DMS114 treated with DMSO at 0.1 percent for 48 hours (cell line): ENCODE measurements at regions not wholly inside any gene's neighbourhood (a gene's known extent, or its start where the extent isn't known, plus 50 kb on each side); places are given as distances from the start of the nearest gene placed in this dataset.
"Not testable (repeated sequence)": the region's sequence is repeated elsewhere in the genome, so short reads cannot be mapped to it uniquely, and the experiment has no call there.

Experiments
- DNase-seq: peaks from one replicate; lab custom pipeline; 2025; ENCODE audit not compliant: unreplicated experiment; lab: John Stamatoyannopoulos, UW

DNA sequence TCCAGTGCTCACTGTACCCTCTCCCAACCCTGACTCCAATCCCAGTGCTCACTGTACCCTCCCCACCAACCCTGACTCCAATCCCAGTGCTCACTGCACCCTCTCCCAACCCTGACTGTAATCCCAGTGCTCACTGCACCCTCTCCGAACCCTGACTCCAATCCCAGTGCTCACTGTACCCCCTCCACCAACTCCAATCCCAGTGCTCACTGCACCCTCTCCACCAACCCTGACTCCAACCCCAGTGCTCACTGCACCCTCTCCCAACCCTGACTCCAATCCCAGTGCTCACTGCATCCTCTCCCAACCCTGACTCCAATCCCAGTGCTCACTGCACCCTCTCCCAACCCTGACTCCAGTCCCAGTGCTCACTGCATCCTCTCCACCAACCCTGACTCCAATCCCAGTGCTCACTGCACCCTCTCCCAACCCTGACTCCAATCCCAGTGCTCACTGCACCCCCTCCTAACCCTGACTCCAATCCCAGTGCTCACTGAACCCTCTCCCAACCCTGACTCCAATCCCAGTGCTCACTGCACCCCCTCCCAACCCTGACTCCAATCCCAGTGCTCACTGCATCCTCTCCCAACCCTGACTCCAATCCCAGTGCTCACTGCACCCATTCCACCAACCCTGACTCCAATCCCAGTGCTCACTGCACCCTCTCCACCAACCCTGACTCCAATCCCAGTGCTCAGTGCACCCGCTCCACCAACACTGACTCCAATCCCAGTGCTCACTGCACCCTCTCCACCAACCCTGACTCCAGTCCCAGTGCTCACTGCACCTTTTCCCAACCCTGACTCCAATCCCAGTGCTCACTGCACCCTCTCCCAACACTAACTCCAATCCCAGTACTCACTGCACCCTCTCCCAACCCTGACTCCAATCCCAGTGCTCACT is 136.3 kb upstream of the ZNF618 start:
- DNase-seq, result not testable (repeated sequence)

GRCh38 chr9:113740508-113741500 is 135.3 kb upstream of the ZNF618 start:
- not testable (repeated sequence) for DNase-seq

GRCh38 chr9:113741886-113742854 is 133.9 kb upstream of the ZNF618 start:
- no peak for DNase-seq

DNA sequence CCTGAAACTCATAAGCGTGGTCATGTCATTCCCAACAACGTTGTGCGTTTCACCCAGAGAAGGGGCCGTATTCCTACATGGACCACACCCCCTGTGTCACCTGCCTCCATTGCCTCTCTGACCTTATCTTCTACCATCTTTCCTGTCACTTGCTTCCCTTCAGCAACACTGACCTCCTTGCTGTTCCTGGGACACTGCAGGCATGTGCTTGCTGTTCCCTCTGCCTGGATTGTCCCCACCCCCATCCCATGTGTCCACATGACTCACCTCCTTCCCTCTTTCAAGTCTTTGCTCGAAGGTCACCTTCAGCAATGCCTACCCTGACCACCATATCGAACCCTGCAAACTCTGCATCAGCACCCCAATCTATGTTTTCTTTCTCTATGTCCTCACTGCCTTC is 133.2 kb upstream of the ZNF618 start:
- DNase-seq, result no peak

DNA sequence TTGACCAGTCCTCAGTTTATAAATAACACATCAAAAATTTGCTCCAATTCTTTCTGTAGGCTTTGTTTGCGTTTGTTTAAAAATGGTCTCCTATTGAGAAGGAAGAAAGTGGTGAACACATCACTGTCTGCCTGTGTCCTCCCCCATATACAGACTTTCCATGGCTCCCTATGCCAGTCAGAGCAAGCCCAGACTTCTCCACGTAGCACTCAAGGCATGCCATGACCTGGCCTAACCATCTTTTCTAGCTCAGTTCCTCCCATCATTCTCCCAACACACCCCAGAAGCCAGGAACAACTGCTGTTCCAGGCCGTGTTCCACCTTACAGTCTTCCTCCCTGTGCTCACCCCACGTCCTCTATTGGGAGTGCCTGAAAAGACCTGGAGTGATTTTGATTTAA is 129.6 kb upstream of the ZNF618 start:
- no peak for DNase-seq

- no peak for DNase-seq
Measured at GRCh38 chr9:113748135-113748534, 128.0 kb upstream of the ZNF618 start.

GRCh38 chr9:113753398-113754119 is 122.5 kb upstream of the ZNF618 start:
- DNase-seq, result no peak

DNA sequence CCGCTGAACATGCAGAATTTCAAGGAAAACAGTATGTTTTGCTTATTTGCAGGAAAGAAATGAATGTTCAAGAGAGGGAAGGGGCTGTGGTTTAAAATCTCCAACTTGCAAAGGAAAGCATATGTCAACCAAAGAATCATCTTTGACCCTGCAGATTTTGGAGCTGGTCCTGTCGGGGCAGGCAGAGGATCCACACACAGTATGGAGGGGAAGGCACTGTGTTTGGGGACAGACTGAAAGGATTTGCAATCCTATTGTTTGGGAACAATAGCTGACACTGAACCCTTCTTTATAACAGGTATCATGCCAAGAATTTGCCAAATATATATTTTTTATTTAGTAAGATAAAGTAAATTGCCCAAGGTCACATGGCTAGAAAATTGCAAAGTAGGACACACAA is 121.4 kb upstream of the ZNF618 start:
- DNase-seq, result no peak

GRCh38 chr9:113755433-113755832 is 120.7 kb upstream of the ZNF618 start:
- no peak for DNase-seq

GRCh38 chr9:113756476-113757192 is 119.5 kb upstream of the ZNF618 start:
- DNase-seq, result no peak

DNA sequence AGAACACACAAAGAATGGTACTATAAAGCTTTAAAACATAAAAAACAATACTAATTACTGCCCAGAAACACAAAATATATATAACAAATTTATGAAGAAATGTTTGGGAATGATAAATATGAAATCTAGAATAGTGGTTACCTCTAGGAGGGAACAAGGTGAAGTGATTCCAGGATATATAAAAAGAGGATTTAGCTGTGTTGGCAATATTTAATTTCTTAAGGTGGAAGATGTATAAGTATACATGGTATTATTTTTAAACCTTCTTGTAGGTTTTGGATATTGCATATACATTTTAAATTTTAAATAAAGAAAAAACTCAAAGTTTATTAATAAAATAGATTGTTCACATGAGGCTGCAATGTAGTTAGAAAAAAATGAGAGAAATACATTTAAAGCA is 112.7 kb upstream of the ZNF618 start:
- no peak for DNase-seq

DNA sequence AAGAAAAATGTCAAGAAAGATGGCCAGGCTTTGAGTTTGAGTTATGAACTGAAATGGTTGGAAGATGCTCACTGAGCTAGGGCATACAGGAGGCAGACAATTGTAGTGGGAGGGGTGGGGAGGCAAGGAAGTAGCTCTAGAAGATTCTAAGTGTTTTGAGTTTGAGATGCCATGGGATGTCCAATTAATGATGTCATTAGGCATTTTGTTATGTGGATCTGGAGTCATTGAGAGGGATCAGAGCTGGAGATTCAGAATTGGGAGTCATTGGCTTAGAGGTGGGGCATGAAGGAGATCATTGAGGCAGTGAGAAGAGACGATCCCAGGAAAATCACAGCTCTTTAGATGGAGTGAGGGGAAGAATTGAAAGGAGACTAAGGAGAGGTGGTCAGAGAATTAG is 111.5 kb upstream of the ZNF618 start:
- DNase-seq, result no peak

GRCh38 chr9:113769412-113769811 is 106.7 kb upstream of the ZNF618 start:
- DNase-seq, result no peak

DNA sequence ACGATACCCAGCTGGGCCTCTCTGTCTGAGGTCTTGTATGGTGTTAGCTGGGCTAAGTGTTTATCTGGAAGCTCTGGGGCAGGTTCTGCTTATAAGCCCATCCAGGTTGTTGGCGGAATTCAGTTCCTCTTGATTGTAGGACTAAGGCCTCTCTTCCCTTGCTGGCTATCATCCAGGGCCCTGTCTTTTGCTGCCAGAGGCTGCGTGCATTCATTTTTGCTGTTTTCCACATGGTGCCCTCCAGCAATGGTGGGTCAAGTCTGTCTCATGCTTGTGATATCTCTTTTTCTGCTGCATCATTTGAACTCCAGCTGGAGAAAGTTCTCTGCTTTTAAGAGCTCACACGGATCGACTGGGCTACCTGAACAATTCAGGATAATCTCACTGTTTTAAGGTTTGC is 105.7 kb upstream of the ZNF618 start:
- DNase-seq, result no peak

DNA sequence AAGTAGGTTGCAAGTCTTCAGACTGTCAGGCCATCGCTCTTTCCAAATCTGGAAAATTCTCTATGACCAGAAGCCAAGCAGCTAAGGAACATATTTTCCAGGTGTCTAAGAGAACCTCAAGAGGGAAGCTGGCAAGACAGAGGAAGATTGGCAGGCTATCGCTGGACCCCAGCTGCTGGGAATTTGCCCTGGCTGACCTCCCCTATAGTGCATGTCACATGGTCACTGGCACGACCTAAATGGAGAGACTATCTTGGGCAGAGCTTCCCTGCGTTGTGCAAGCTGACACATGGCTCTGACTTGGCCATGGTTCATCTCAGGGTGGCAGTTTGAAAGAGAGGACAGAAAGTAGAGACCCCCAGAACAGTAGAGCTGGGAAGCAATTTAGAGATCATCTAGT is 104.9 kb upstream of the ZNF618 start:
- DNase-seq, result no peak

GRCh38 chr9:113772121-113772810 is 103.8 kb upstream of the ZNF618 start:
- no peak for DNase-seq

DNA sequence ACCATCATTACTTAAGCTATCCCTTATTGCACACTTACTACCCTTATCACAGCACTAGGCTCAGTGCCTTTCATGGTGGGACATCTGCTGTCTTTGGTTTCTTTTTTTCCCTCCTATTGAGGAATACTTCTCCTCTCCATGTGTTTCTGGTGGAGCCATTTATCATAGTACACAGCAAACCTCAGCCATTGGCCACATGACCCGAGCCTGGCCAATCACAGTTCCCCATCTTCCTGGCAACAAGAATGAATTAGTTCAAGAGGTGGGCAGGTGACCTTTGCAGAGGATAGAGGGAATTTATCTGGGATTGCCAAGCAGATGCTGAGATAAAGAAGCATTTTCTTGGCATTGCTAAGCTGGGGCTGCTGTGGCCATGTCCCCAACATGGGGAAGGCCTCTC is 101.1 kb upstream of the ZNF618 start:
- DNase-seq, result no peak

- DNase-seq, result no peak
Measured at GRCh38 chr9:113775749-113776148, 100.4 kb upstream of the ZNF618 start.

DNA sequence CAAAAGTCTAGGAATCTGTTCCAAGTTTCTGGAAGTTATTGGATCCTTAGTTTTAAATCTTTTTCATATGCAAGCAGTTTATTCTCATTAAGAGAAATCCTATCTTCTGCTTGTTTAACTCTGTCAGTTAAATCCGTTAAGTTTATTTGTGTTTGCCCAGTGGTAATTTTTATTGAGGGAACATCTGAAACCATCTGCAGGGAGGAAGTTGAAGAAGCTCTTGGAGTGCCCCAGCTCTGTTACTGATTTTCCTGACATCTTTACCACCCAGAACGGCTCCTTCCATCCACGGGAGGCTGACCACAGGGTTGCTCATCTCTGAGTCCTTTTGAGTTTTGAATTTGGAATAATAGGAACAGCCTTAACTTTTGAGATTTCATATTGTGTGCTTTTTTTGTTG is 99.9 kb upstream of the ZNF618 start:
- no peak for DNase-seq
